SK-N-SH (cell line): ENCODE measurements at regions not wholly inside any gene's neighbourhood (a gene's known extent, or its start where the extent isn't known, plus 50 kb on each side); places are given as distances from the start of the nearest gene placed in this dataset.

Experiments used
- CTCF ChIA-PET: fragments of 300-600, 350-600 bp; formaldehyde crosslinking; extraction: SDS; loops from one replicate; lab custom pipeline; 2021; lab: Yijun Ruan, JAX
- POLR2A ChIA-PET: fragments of 350-600 bp; sonication (Branson Sonifier 250); formaldehyde crosslinking; extraction: SDS; loops from one replicate; lab custom pipeline; 2020; ENCODE audit warnings: antibody characterized with exemption, inconsistent platforms; lab: Yijun Ruan, JAX
- DNase-seq: peaks from one replicate; pipeline ENCODE4 v3.0.0; 2012
- H2AFZ ChIP-seq: fragments of 200-600 bp; sonication (generic); 2 replicates; pipeline ENCODE4 v1.8.1; 2016; ENCODE audit warnings: antibody characterized with exemption, mild to moderate bottlenecking, low read depth
- H3F3A ChIP-seq: fragments of 200-600 bp; sonication (generic); replicated peaks from 2 replicates; pipeline ENCODE3; 2016; ENCODE audit warnings: antibody characterized with exemption, mild to moderate bottlenecking; ENCODE audit not compliant: insufficient read depth
- H3K27ac ChIP-seq, 2 experiments: fragments of 200-500 bp in 1 of 2; fragments of 200-600 bp in 1 of 2; sonication (Bioruptor generic) in 1 of 2; sonication (generic), shearing (Covaris generic) in 1 of 2; 2 replicates each; pipeline versions ENCODE4 v1.5.1 to v1.6.1; 2014 to 2016; ENCODE audit warnings: low read depth in 2 of 2, inconsistent platforms in 1 of 2, low read length in 1 of 2, mild to moderate bottlenecking in 1 of 2, mixed read lengths in 1 of 2
- H3K27me3 ChIP-seq: fragments of 200-600 bp; sonication (generic), shearing (Covaris generic); 2 replicates; pipeline ENCODE4 v1.6.1; 2016; ENCODE audit warnings: mixed run types; ENCODE audit not compliant: insufficient read depth
- H3K36me3 ChIP-seq, 2 experiments: fragments of 200-500 bp in 1 of 2; fragments of 200-600 bp in 1 of 2; sonication (Bioruptor generic) in 1 of 2; sonication (generic) in 1 of 2; replicated peaks in 1 of 2; 2 replicates each; pipeline versions ENCODE3 to v1.5.1; 2014 to 2016; ENCODE audit warnings: low read length in 1 of 2, mild to moderate bottlenecking in 1 of 2; ENCODE audit not compliant: insufficient read depth in 2 of 2, control insufficient read depth in 1 of 2
- H3K4me1 ChIP-seq, 2 experiments: fragments of 200-500 bp in 1 of 2; fragments of 200-600 bp in 1 of 2; sonication (Bioruptor generic) in 1 of 2; sonication (generic), shearing (Covaris generic) in 1 of 2; 2 replicates each; pipeline versions ENCODE4 v1.5.1 to v1.6.1; 2014 to 2016; ENCODE audit warnings: low read depth in 1 of 2, low read length in 1 of 2, mixed run types in 1 of 2; ENCODE audit not compliant: insufficient read depth in 2 of 2, control insufficient read depth in 1 of 2
- H3K4me2 ChIP-seq: fragments of 200-600 bp; sonication (generic), shearing (Covaris generic); 2 replicates; pipeline ENCODE4 v1.6.1; 2017; ENCODE audit warnings: mixed run types
- H3K4me3 ChIP-seq, 2 experiments: fragments of 200-500 bp in 1 of 2; fragments of 200-600 bp in 1 of 2; sonication (Bioruptor generic) in 1 of 2; sonication (generic), shearing (Covaris generic) in 1 of 2; 2 replicates each; pipeline versions ENCODE4 v1.5.1 to v1.8.1; 2014 to 2016; ENCODE audit warnings: low read depth in 2 of 2, inconsistent platforms in 1 of 2, low read length in 1 of 2, mild to moderate bottlenecking in 1 of 2, mixed read lengths in 1 of 2, moderate library complexity in 1 of 2
- H3K79me2 ChIP-seq: fragments of 200-600 bp; sonication (generic); 2 replicates; pipeline ENCODE4 v1.8.1; 2017; ENCODE audit warnings: mild to moderate bottlenecking; ENCODE audit not compliant: insufficient read depth
- H3K9ac ChIP-seq: fragments of 200-600 bp; sonication (generic); 2 replicates; pipeline ENCODE4 v1.6.1; 2017; ENCODE audit warnings: mixed run types
- H3K9me2 ChIP-seq: fragments of 200-600 bp; sonication (generic); 2 replicates; pipeline ENCODE4 v1.6.1; 2017; ENCODE audit warnings: mixed run types
- H3K9me3 ChIP-seq: fragments of 200-600 bp; sonication (generic); 2 replicates; pipeline ENCODE4 v1.6.1; 2017; ENCODE audit warnings: mixed run types, mild to moderate bottlenecking, moderate library complexity
- H4K20me1 ChIP-seq: fragments of 200-600 bp; sonication (generic); 2 replicates; pipeline ENCODE4 v1.6.1; 2017; ENCODE audit warnings: mild to moderate bottlenecking, mixed run types; ENCODE audit not compliant: insufficient read depth
- CHD2 ChIP-seq: fragments of 150-350 bp; IDR thresholded peaks from 2 replicates; pipeline ENCODE4 v1.6.1; 2018; ENCODE audit warnings: low read length; ENCODE audit not compliant: partially characterized antibody
- ELF1 ChIP-seq: IDR thresholded peaks from 2 replicates; pipeline ENCODE4 v1.4.0; 2012
- FOSL2 ChIP-seq: IDR thresholded peaks from 2 replicates; pipeline ENCODE4 v1.4.0; 2012; ENCODE audit warnings: low read depth, mild to moderate bottlenecking, moderate library complexity, borderline replicate concordance
- GATA2 ChIP-seq: sonication (generic); formaldehyde crosslinking; IDR thresholded peaks from 2 replicates; pipeline ENCODE4 v1.5.0; 2020; ENCODE audit warnings: mild to moderate bottlenecking, missing genetic modification reagents
- IRF3 ChIP-seq: fragments of 150-350 bp; IDR thresholded peaks from 2 replicates; pipeline ENCODE4 v1.6.1; 2016; ENCODE audit warnings: mild to moderate bottlenecking, low read depth, low read length
- JUND ChIP-seq: IDR thresholded peaks from 2 replicates; pipeline ENCODE4 v1.4.0; 2012
- RAD21 ChIP-seq: IDR thresholded peaks from 2 replicates; pipeline ENCODE4 v1.6.1; 2012; ENCODE audit warnings: mild to moderate bottlenecking, low read length
- RCOR1 ChIP-seq: fragments of 150-350 bp; IDR thresholded peaks from 2 replicates; pipeline ENCODE4 v1.6.1; 2017; ENCODE audit warnings: antibody characterized with exemption, low read length
- RXRA ChIP-seq: IDR thresholded peaks from 2 replicates; pipeline ENCODE4 v1.4.0; 2012; ENCODE audit warnings: low read depth, mild to moderate bottlenecking, borderline replicate concordance
- TAF1 ChIP-seq: IDR thresholded peaks from 2 replicates; pipeline ENCODE4 v1.6.1; 2012; ENCODE audit warnings: low read depth, mild to moderate bottlenecking, low read length, moderate library complexity, borderline replicate concordance
- WGBS: methylation state at CpG from one replicate; pipeline ENCODE4 v1.1.6; 2017; ENCODE audit warnings: low lambda C conversion rate; 5-methylcytosine and 5-hydroxymethylcytosine counted together

- Histone ChIP-seq H3K9ac (no peak overlapping the region), H3K79me2 (no peaks in the 10 kb centered on the region), H3F3A (no peaks in the 10 kb centered on the region), H3K4me2 (no peak overlapping the region), H3K27me3 (no peaks in the 10 kb centered on the region), H3K4me3 (no peak overlapping the region)
- no peak for DNase-seq
- CTCF ChIA-PET: no interaction called here
- WGBS: 27% methylated on average over 2 of the region's 2 CpGs
- TF ChIP-seq GATA2 (CRISPR knock-in tag): no peak
- TF ChIP-seq RXRA: no peak
- TF ChIP-seq, all 33 proteins: peak for 0
- POLR2A ChIA-PET: no interaction called here
- H3K9me2 ChIP-seq: no peaks in the 10 kb centered on the region
- H3K27ac ChIP-seq: no peak overlapping the region
- H2AFZ ChIP-seq: no peak overlapping the region
- H3K4me1 ChIP-seq: no peaks in the 10 kb centered on the region
- H3K9me3 ChIP-seq: no peaks in the 10 kb centered on the region
- no peaks in the 10 kb centered on the region for H3K36me3 ChIP-seq
- no peaks in the 10 kb centered on the region for H4K20me1 ChIP-seq
Measured at GRCh38 chr18:39752351-39752750, 2186.8 kb upstream of the CELF4 start.

- H3K4me1 ChIP-seq: no peaks in the 10 kb centered on the region
- DNase-seq: no peak
- no peaks in the 10 kb centered on the region for H3K9me2 ChIP-seq
- no peaks in the 10 kb centered on the region for H3F3A ChIP-seq
- no peak overlapping the region for H3K9ac ChIP-seq
- H3K27ac ChIP-seq: no peak overlapping the region
- WGBS: 45% methylated on average over 4 of the region's 4 CpGs
- H3K79me2 ChIP-seq: no peaks in the 10 kb centered on the region
- no peaks in the 10 kb centered on the region for H4K20me1 ChIP-seq
- POLR2A ChIA-PET: no interaction called here
- H3K27me3 ChIP-seq: no peaks in the 10 kb centered on the region
- no peaks in the 10 kb centered on the region for H3K9me3 ChIP-seq
- H3K4me2 ChIP-seq: no peak overlapping the region
- H3K36me3 ChIP-seq: no peaks in the 10 kb centered on the region
- TF ChIP-seq JUND (no peak), IRF3 (no peak), RAD21 (no peak)
- CTCF ChIA-PET: no interaction called here
- H3K4me3 ChIP-seq: no peak overlapping the region
- H2AFZ ChIP-seq: no peak overlapping the region
Measured at GRCh38 chr18:39751921-39752320, 2186.3 kb upstream of the CELF4 start.

GRCh38 chr18:39751161-39751560 is 2185.6 kb upstream of the CELF4 start:
- H3K4me3 ChIP-seq: no peak overlapping the region
- no peaks in the 10 kb centered on the region for H3K4me1 ChIP-seq
- no peak overlapping the region for H3K27ac ChIP-seq
- CTCF ChIA-PET: no interaction called here
- H3K36me3 ChIP-seq: no peaks in the 10 kb centered on the region
- H3K9me3 ChIP-seq: no peaks in the 10 kb centered on the region
- DNase-seq: no peak
- no peaks in the 10 kb centered on the region for H3K79me2 ChIP-seq
- TF ChIP-seq CHD2: no peak
- no peak for TF ChIP-seq RAD21
- TF ChIP-seq FOSL2: no peak
- no peak for TF ChIP-seq ELF1
- no peak for TF ChIP-seq RCOR1
- no peak for TF ChIP-seq TAF1
- H3K9me2 ChIP-seq: no peaks in the 10 kb centered on the region
- no peaks in the 10 kb centered on the region for H4K20me1 ChIP-seq
- H3K4me2 ChIP-seq: no peak overlapping the region
- H3K9ac ChIP-seq: no peak overlapping the region
- H3K27me3 ChIP-seq: no peaks in the 10 kb centered on the region
- WGBS: 18% methylated on average over 1 of the region's 1 CpG
- no peak overlapping the region for H2AFZ ChIP-seq
- POLR2A ChIA-PET: no interaction called here
- H3F3A ChIP-seq: no peaks in the 10 kb centered on the region
